ENCODE measurements at regions not wholly inside any gene's neighbourhood (a gene's known extent, or its start where the extent isn't known, plus 50 kb on each side); places are given as distances from the start of the nearest gene placed in this dataset.

DNA sequence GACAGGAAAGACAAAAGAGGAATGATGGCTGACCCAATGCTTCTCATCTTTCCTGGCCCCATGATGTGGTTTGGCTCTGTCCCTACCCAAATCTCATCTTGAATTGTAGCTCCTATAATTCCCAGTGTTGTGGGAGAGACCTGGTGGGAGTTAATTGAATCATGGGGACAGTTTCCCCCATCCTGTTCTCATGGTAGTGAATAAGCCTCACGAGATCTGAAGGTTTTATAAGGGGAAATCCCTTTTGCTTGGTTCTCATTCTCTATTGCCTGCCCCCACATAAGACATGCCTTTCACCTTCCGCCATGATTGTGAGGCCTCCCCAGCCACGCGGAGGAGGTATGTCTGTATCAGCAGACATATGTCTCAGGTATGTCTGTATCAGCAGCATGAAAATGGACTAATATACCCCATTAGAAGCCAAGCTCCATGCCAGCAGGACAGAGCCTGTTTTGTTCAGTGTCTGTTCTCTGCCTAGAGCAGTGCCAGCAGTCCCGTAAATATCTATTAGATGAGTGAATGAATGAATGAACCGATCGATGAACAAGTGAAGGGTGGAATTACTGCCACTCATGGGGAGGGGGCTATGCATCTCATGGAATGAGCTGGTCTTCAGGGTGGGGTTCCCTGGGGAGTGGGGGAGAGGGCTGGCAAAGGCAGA lies 304.4 kb downstream of the SOX9 start:
- Histone ChIP-seq H3K4me1 (ENCODE audit: control insufficient read depth, insufficient read depth, low read length) (peaks cover 82% of the 10 kb centered on the region), H3K27me3 (ENCODE audit: control insufficient read depth, insufficient read depth, low read length) (no peaks in the 10 kb centered on the region), H3K9me3 (ENCODE audit: control insufficient read depth, low read length) (no peaks in the 10 kb centered on the region), H3K4me3 (ENCODE audit: low read length) (no peak overlapping the region), H3K36me3 (ENCODE audit: control insufficient read depth, insufficient read depth, low read length) (peaks cover 5% of the 10 kb centered on the region), H3K9ac (ENCODE audit: low read length) (no peak overlapping the region)

DNA sequence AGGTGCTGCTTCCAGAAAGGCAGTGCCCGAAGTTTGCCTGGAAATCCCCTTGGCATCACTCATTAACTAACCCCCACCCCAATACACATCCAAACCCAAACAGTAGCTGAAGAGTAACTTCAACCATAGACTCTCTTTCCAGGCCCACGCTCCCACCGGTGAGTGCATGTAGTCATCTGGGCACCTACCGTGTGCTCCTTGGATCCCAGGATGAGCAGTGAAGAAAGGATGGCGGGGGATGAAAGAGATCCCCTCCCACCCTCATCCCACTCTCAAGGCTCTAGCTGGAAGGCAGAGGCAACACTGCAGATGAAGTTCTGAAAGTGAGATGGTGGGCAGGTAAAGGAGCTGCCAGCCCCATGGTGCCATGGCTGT lies 305.0 kb downstream of the SOX9 start:
- Histone ChIP-seq H3K36me3 (ENCODE audit: control insufficient read depth, insufficient read depth, low read length) (peaks cover 5% of the 10 kb centered on the region), H3K27me3 (ENCODE audit: control insufficient read depth, insufficient read depth, low read length) (no peaks in the 10 kb centered on the region), H3K9ac (ENCODE audit: low read length) (no peak overlapping the region), H3K4me3 (ENCODE audit: low read length) (no peak overlapping the region), H3K9me3 (ENCODE audit: control insufficient read depth, low read length) (no peaks in the 10 kb centered on the region), H3K4me1 (ENCODE audit: control insufficient read depth, insufficient read depth, low read length) (peaks cover 82% of the 10 kb centered on the region)

DNA sequence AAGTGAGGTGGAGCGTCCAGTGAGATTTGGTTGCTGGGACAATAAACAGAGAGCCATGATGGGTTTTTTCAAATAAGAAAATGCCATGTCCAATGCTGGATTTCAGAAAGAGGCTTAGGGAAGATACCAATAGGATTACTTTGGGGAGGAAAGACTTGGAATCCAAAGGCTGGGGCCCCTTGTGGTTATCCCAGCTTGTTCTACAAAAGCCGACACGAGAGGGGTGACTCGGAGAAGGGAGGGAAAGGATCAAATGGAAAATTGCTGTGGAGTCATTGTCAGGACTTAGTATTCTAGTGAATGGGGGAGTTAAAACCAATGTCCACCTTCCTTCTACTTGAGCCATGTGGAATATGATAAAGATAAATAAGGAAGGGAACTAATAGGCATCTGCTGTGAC lies 305.5 kb downstream of the SOX9 start:
- Histone ChIP-seq H3K27me3 (ENCODE audit: control insufficient read depth, insufficient read depth, low read length) (no peaks in the 10 kb centered on the region), H3K36me3 (ENCODE audit: control insufficient read depth, insufficient read depth, low read length) (peaks cover 5% of the 10 kb centered on the region), H3K9me3 (ENCODE audit: control insufficient read depth, low read length) (no peaks in the 10 kb centered on the region), H3K9ac (ENCODE audit: low read length) (no peak overlapping the region), H3K4me3 (ENCODE audit: low read length) (no peak overlapping the region), H3K4me1 (ENCODE audit: control insufficient read depth, insufficient read depth, low read length) (peaks cover 82% of the 10 kb centered on the region)

DNA sequence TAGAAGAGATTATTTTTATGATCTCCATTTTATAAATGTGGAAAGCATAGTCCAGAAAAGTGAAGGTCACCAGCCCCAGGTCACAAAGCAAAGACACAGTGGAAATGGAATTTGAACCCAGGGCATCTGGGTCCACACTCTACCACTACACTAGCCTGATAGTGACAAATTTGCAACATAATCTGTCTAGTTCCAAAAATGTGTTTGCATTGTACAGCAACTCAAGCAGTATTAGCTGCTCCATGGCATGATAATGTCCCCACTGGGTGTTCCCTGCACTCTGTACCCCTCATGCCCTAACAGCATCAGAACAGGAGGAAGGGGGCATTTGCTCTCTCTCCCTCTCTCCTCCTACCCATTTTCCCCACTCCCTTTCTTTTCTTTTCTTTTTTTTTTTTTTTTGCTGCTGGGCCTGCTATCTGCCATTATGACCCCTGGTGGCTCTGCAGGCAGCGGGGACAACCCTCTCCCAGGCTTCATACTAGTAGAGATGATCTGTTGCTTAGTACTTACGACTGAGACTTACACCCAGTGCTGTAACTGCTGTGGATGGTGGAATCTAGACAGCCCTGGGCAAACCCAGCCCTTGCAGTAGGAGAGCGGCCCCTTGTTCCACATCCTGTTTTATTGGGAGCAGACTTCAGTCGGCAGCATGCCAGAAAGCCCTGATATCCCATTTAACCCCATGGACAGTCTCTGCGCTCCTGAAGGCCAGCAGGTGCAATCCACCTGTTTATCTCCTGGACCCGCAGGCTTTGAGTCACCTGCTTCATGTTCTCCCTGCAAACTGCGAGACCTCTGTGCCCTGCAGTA lies 306.3 kb downstream of the SOX9 start:
- Histone ChIP-seq H3K9ac (ENCODE audit: low read length) (peak overlapping the region; percentile 3), H3K27me3 (ENCODE audit: control insufficient read depth, insufficient read depth, low read length) (no peaks in the 10 kb centered on the region), H3K4me3 (ENCODE audit: low read length) (no peak overlapping the region), H3K4me1 (ENCODE audit: control insufficient read depth, insufficient read depth, low read length) (peaks cover 84% of the 10 kb centered on the region), H3K36me3 (ENCODE audit: control insufficient read depth, insufficient read depth, low read length) (peaks cover 5% of the 10 kb centered on the region), H3K9me3 (ENCODE audit: control insufficient read depth, low read length) (no peaks in the 10 kb centered on the region)

DNA sequence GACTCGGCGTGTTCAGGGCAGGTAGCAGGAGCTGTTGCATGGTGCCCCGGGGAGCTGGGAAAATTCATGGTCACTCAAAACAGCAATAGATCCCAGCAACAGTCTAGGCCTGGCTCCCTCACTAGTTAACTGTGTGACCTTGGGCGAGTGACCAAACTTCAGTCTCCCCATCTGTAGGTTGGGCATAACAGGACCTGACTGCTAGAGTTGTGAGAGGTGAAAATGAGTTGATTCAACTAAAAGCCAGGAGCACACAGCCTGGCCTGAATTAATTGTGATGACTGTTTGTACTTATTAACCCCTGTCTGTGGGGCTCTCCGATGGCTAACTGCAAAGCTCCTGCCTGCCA lies 306.9 kb downstream of the SOX9 start:
- H3K36me3 ChIP-seq (ENCODE audit: control insufficient read depth, insufficient read depth, low read length): peaks cover 5% of the 10 kb centered on the region
- no peaks in the 10 kb centered on the region for H3K9me3 ChIP-seq (ENCODE audit: control insufficient read depth, low read length)
- peaks cover 85% of the 10 kb centered on the region for H3K4me1 ChIP-seq (ENCODE audit: control insufficient read depth, insufficient read depth, low read length)
- no peaks in the 10 kb centered on the region for H3K27me3 ChIP-seq (ENCODE audit: control insufficient read depth, insufficient read depth, low read length)
- no peak overlapping the region for H3K4me3 ChIP-seq (ENCODE audit: low read length)
- H3K9ac ChIP-seq (ENCODE audit: low read length): no peak overlapping the region

DNA sequence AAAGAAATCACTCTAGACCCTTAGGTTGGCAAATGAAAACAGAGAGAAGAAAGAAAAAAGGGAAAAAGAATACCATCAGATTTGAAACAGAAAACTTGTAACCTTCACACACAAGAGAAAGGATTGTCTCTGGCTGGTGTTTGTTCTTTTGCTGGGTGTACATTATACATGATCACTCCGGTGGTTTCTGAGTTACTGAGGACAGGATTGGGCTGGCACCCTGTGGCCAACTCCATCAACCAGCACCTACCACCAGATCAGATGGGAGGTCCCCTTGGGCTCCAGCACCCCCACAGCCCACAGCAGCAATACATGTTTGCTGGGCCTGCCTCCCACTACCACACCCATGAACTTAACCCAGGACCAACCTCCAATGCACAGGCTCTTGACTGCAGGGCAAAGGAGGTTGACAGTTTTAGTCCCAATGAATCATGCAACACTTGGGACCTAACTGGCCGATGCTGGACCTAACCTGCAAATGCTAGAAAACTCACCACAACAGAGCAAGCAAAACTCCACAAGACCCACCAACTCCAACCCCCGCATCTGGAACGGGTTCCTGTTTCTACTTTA lies 308.3 kb downstream of the SOX9 start:
- H3K9ac ChIP-seq (ENCODE audit: low read length): no peak overlapping the region
- no peak overlapping the region for H3K4me3 ChIP-seq (ENCODE audit: low read length)
- no peaks in the 10 kb centered on the region for H3K27me3 ChIP-seq (ENCODE audit: control insufficient read depth, insufficient read depth, low read length)
- H3K4me1 ChIP-seq (ENCODE audit: control insufficient read depth, insufficient read depth, low read length): peaks cover 79% of the 10 kb centered on the region
- no peaks in the 10 kb centered on the region for H3K9me3 ChIP-seq (ENCODE audit: control insufficient read depth, low read length)
- peaks cover 5% of the 10 kb centered on the region for H3K36me3 ChIP-seq (ENCODE audit: control insufficient read depth, insufficient read depth, low read length)

DNA sequence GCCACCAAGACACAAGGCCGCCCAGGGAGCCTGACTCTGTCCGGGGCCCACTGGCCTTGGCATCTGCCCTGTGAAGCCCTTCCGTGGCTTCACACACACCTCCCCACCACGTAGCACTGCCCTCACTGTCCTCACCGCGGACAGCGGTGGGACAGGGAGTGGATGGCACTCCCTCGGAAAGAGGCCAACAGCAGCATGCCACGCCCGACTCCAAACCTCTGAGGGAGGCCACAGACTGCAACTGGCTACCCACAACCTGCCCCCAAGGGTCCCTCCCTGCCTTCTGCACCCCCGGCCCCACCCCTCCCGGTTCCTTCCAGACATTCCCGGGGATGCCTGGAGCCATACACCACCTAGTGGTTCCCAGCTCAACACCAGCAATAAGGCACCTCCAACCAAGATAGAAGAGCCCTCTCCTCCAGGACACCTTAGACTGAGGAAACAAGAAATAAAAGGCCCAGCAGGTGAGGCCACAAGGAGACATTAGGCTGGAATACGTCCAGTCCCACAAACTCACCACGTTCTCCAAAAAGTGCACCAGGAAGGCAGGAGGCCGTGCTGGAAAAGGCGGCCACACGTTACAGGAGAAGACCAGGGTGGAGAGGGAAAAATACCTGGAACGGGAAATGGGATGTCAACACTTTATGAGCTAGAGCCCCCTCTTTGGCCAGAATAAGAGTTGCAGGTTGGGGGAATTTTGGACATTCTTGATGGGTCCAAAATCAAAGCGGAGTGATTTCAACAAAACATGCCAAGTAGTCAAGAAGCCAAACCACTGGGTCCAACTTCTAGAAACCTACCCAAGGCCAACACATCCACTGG lies 310.0 kb downstream of the SOX9 start:
- Histone ChIP-seq H3K9me3 (ENCODE audit: control insufficient read depth, low read length) (no peaks in the 10 kb centered on the region), H3K9ac (ENCODE audit: low read length) (no peak overlapping the region), H3K36me3 (ENCODE audit: control insufficient read depth, insufficient read depth, low read length) (peaks cover 3% of the 10 kb centered on the region), H3K4me1 (ENCODE audit: control insufficient read depth, insufficient read depth, low read length) (peaks cover 75% of the 10 kb centered on the region), H3K4me3 (ENCODE audit: low read length) (no peak overlapping the region), H3K27me3 (ENCODE audit: control insufficient read depth, insufficient read depth, low read length) (no peaks in the 10 kb centered on the region)

DNA sequence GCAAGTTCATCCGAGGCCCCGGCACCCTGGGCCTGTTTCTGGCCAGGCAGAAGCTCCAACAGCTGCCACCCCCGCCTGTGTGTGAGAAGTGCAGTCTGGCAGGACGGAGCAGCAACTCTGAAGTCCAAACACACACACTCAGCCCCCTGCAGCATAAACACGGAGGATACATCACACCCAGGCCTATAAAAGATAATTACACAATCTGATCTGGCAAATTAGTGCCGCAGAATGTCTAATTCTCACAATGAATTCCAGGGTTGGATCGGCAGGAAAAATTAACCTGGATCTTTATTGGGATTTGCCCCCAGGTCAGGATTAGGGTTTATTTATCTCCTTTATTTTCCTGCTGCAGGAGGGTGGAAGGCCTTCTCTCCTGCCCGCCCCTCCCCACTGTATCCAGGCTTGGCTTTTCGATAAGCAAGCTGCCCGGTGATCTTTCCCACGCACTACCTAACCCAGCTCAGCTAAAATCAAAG lies 311.4 kb downstream of the SOX9 start:
- no peaks in the 10 kb centered on the region for H3K36me3 ChIP-seq (ENCODE audit: control insufficient read depth, insufficient read depth, low read length)
- no peak overlapping the region for H3K4me3 ChIP-seq (ENCODE audit: low read length)
- H3K9me3 ChIP-seq (ENCODE audit: control insufficient read depth, low read length): no peaks in the 10 kb centered on the region
- H3K4me1 ChIP-seq (ENCODE audit: control insufficient read depth, insufficient read depth, low read length): peaks cover 77% of the 10 kb centered on the region
- no peak overlapping the region for H3K9ac ChIP-seq (ENCODE audit: low read length)
- no peaks in the 10 kb centered on the region for H3K27me3 ChIP-seq (ENCODE audit: control insufficient read depth, insufficient read depth, low read length)

DNA sequence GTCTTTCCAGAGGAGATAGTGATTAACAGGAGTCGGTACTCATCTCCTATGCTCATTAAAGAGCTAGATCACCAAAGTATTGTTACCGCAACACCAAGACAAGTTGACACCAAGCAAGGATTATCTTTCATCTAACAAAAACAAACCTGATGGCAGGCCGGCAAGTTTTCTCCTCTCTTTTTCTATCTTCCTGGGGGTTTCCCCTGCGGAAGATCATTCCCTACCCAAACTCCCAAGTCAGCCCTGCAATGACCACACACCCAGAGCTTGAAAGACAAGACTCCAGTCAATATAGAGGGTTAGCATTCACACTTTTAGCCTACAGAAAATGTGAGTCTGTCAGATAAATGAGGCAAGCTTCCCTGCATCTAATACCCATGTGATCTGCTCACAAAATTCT lies 312.1 kb downstream of the SOX9 start:
- Histone ChIP-seq H3K27me3 (ENCODE audit: control insufficient read depth, insufficient read depth, low read length) (no peaks in the 10 kb centered on the region), H3K4me1 (ENCODE audit: control insufficient read depth, insufficient read depth, low read length) (peaks cover 70% of the 10 kb centered on the region), H3K4me3 (ENCODE audit: low read length) (no peak overlapping the region), H3K36me3 (ENCODE audit: control insufficient read depth, insufficient read depth, low read length) (no peaks in the 10 kb centered on the region), H3K9me3 (ENCODE audit: control insufficient read depth, low read length) (no peaks in the 10 kb centered on the region), H3K9ac (ENCODE audit: low read length) (no peak overlapping the region)

DNA sequence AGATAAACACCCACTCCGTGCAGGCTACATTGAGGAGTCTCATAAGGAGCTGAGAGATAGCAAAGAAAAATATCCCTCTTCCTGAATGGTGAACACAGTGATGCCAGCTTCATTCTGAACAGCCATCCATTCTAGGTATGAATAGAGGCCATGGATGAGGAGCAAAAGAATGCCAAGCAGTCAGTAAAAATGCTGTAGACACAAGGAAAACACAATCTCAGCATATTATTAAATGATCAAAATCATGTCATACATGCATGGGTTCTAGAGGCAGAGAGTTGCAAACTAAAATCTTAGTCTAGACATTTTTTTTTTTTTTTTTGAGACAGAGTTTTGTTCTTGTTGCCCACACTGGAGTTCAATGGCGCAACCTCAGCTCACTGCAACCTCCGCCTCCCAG lies 313.0 kb downstream of the SOX9 start:
- Histone ChIP-seq H3K27me3 (ENCODE audit: control insufficient read depth, insufficient read depth, low read length) (no peaks in the 10 kb centered on the region), H3K9me3 (ENCODE audit: control insufficient read depth, low read length) (no peaks in the 10 kb centered on the region), H3K36me3 (ENCODE audit: control insufficient read depth, insufficient read depth, low read length) (no peaks in the 10 kb centered on the region), H3K9ac (ENCODE audit: low read length) (no peak overlapping the region), H3K4me1 (ENCODE audit: control insufficient read depth, insufficient read depth, low read length) (peaks cover 67% of the 10 kb centered on the region), H3K4me3 (ENCODE audit: low read length) (no peak overlapping the region)

DNA sequence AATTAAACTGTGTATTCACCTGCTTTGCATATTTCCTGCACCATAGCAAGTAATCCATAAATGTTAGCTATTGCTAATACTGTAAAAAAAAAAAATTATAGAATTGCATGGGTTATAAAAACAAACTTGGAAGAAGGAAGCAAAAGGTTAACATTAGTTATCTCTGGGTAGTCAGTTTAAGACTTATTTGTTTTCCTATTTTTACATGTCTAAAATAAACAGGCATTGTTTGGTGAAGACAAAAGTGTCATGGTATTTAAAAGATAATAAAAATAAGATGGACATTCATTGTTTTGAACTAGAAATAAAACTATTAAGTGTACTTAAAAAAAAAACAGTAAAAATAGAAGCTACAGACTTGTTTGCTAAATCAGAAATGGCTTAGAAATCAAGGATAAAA lies 313.8 kb downstream of the SOX9 start:
- peaks cover 65% of the 10 kb centered on the region for H3K4me1 ChIP-seq (ENCODE audit: control insufficient read depth, insufficient read depth, low read length)
- no peak overlapping the region for H3K9ac ChIP-seq (ENCODE audit: low read length)
- no peaks in the 10 kb centered on the region for H3K27me3 ChIP-seq (ENCODE audit: control insufficient read depth, insufficient read depth, low read length)
- no peaks in the 10 kb centered on the region for H3K36me3 ChIP-seq (ENCODE audit: control insufficient read depth, insufficient read depth, low read length)
- H3K4me3 ChIP-seq (ENCODE audit: low read length): no peak overlapping the region
- no peaks in the 10 kb centered on the region for H3K9me3 ChIP-seq (ENCODE audit: control insufficient read depth, low read length)
